ENCODE measurements at regions not wholly inside any gene's neighbourhood (a gene's known extent, or its start where the extent isn't known, plus 50 kb on each side); places are given as distances from the start of the nearest gene placed in this dataset.

DNA sequence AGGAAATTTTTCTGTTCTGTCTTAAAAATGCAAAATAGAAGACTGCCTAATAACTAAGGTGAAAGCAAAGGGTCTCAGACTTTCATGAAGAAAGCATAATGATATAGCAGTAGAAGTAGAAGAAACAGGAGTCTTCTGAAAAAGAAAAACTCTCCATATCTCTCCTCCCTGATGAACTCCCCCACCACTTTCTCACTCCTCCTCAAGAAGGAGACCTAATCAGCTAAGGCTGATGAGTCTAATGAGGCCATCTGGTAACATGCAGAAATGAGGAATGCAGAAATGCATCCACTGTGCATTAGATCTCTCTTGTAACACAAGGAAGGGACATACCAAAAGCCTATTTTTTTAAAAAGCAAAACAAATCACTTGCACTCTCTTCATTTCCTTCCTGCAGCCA is 273.7 kb upstream of the UBE2E3 start:
- H3K27ac ChIP-seq, result no peak overlapping the region
- no peaks in the 10 kb centered on the region for H3K27me3 ChIP-seq
- H3K4me1 ChIP-seq (ENCODE audit: control insufficient read depth in 1 of 2, insufficient read depth in 1 of 2, low read depth in 1 of 2, low read length in 1 of 2), result no peaks in the 10 kb centered on the region
- no peak for TF ChIP-seq CTCF (IDR thresholded peaks at IDR 0.05)
- H3K9me3 ChIP-seq, result no peaks in the 10 kb centered on the region
- no peak overlapping the region for H3K4me3 ChIP-seq (ENCODE audit: low read depth in 1 of 2, low read length in 1 of 2)
- H3K36me3 ChIP-seq, result no peaks in the 10 kb centered on the region

GRCh38 chr2:180705551-180705950 is 274.9 kb upstream of the UBE2E3 start:
- Histone ChIP-seq H3K4me1 (ENCODE audit: control insufficient read depth in 1 of 2, insufficient read depth in 1 of 2, low read depth in 1 of 2, low read length in 1 of 2) (no peaks in the 10 kb centered on the region), H3K4me3 (ENCODE audit: low read depth in 1 of 2, low read length in 1 of 2) (no peak overlapping the region), H3K27me3 (no peaks in the 10 kb centered on the region), H3K36me3 (no peaks in the 10 kb centered on the region), H3K27ac (no peak overlapping the region), H3K9me3 (no peaks in the 10 kb centered on the region)
- no peak for TF ChIP-seq CTCF (IDR thresholded peaks at IDR 0.05)

DNA sequence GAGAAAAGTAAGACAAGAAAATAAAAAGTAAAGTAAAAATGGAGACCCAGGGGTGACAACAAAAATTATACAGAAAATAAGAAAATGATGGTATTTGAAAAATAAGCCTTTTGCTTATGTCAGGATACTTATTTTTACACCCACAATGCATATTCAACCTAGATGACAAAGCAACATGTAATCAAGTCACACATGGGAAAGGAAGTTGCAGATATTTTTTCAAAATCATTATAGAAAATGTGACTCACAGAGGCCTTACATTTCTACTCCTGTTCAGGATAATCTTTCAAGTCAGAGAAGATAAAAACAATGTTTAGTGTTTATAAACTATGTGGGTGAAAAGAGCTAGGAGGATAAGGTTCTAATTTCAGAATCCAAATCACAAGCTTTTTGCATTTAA is 275.3 kb upstream of the UBE2E3 start:
- Histone ChIP-seq H3K9me3 (no peaks in the 10 kb centered on the region), H3K27me3 (no peaks in the 10 kb centered on the region), H3K27ac (no peak overlapping the region), H3K4me1 (ENCODE audit: control insufficient read depth in 1 of 2, insufficient read depth in 1 of 2, low read depth in 1 of 2, low read length in 1 of 2) (no peaks in the 10 kb centered on the region), H3K36me3 (no peaks in the 10 kb centered on the region), H3K4me3 (ENCODE audit: low read depth in 1 of 2, low read length in 1 of 2) (no peak overlapping the region)
- TF ChIP-seq CTCF (IDR thresholded peaks at IDR 0.05), result no peak

GRCh38 chr2:180699657-180700361 is 280.6 kb upstream of the UBE2E3 start:
- no peak for TF ChIP-seq CTCF (IDR thresholded peaks at IDR 0.05)

DNA sequence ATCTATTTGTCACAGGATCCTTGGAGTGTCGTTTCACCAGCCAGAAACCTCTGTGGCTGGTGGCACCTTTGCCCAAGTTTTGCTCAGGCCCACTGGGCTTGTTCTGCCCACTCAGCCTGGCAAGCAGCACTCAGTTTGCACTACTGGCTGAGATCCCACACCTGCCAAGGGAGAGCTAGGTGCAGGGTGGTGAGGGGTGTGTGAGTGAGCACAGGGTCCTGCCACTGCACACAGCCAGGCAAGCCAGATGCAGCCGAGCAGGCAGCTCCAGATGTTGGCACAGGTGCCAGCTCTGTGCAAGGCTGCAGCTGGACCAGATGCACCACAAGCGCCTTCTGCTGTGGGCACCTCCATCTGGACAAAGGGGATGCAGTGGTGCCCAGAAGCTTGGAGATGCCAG is 281.7 kb upstream of the UBE2E3 start:
- no peak for TF ChIP-seq CTCF (IDR thresholded peaks at IDR 0.05)
- Histone ChIP-seq H3K36me3 (no peaks in the 10 kb centered on the region), H3K4me1 (ENCODE audit: control insufficient read depth in 1 of 2, insufficient read depth in 1 of 2, low read depth in 1 of 2, low read length in 1 of 2) (no peaks in the 10 kb centered on the region), H3K27me3 (no peaks in the 10 kb centered on the region), H3K27ac (no peak overlapping the region), H3K9me3 (no peaks in the 10 kb centered on the region), H3K4me3 (ENCODE audit: low read depth in 1 of 2, low read length in 1 of 2) (no peak overlapping the region)

More at GRCh38 chr2:180699657-180700361, 280.6 kb upstream of the UBE2E3 start:
- H3K4me3 ChIP-seq (ENCODE audit: low read depth in 1 of 2, low read length in 1 of 2), result no peak overlapping the region
- no peak overlapping the region for H3K27ac ChIP-seq
- no peaks in the 10 kb centered on the region for H3K9me3 ChIP-seq
- no peaks in the 10 kb centered on the region for H3K4me1 ChIP-seq (ENCODE audit: control insufficient read depth in 1 of 2, insufficient read depth in 1 of 2, low read depth in 1 of 2, low read length in 1 of 2)
- H3K27me3 ChIP-seq, result no peaks in the 10 kb centered on the region
- H3K36me3 ChIP-seq, result no peaks in the 10 kb centered on the region

Data from neutrophil (primary cell).